ENCODE measurements at regions not wholly inside any gene's neighbourhood (a gene's known extent, or its start where the extent isn't known, plus 50 kb on each side); places are given as distances from the start of the nearest gene placed in this dataset.

GRCh38 chr16:50899951-50900350 is 158.1 kb downstream of the CYLD start:
- TF ChIP-seq CTCF (conservative IDR thresholded peaks at IDR 0.05; ENCODE audit: low read depth, low read length) (no peak), EZH2 (IDR thresholded peaks at IDR 0.05; ENCODE audit: low read length, unreplicated experiment) (no peak)

Data from PC-3 (cell line).